Activated T-cell treated with anti-CD3 and anti-CD28 coated beads, Interleukin-2, amount 50 U/mL, for 24 hours (primary cell): ENCODE measurements at regions not wholly inside any gene's neighbourhood (a gene's known extent, or its start where the extent isn't known, plus 50 kb on each side); places are given as distances from the start of the nearest gene placed in this dataset.

Source experiments
- DNase-seq: peaks from one replicate; pipeline ENCODE4 v3.0.0-alpha.2; 2020
- H3K27ac Mint-ChIP-seq: 2 replicates; pipeline ENCODE4 v1.8.0; 2020; ENCODE audit warnings: mild to moderate bottlenecking, mixed read lengths
- H3K27me3 Mint-ChIP-seq: 2 replicates; pipeline ENCODE4 v1.8.0; 2020; ENCODE audit warnings: mixed read lengths
- H3K36me3 Mint-ChIP-seq: 2 replicates; pipeline ENCODE4 v1.8.0; 2020; ENCODE audit warnings: low read depth, mixed read lengths
- H3K4me1 Mint-ChIP-seq: 2 replicates; pipeline ENCODE4 v1.8.0; 2020; ENCODE audit warnings: low read depth, mixed read lengths
- H3K4me3 Mint-ChIP-seq: 2 replicates; pipeline ENCODE4 v1.8.0; 2020; ENCODE audit warnings: mild to moderate bottlenecking, moderate library complexity, mixed read lengths
- H3K9me3 Mint-ChIP-seq: 2 replicates; pipeline ENCODE4 v1.8.0; 2020; ENCODE audit warnings: mixed read lengths

GRCh38 chr1:59146651-59147358, 150.1 kb upstream of the FGGY start:
- Mint-ChIP-seq H3K4me3 (peak overlapping the region; percentile 81), H3K4me1 (peaks cover 29% of the 10 kb centered on the region), H3K36me3 (no peaks in the 10 kb centered on the region), H3K27ac (peak overlapping the region; percentile 86), H3K9me3 (no peaks in the 10 kb centered on the region), H3K27me3 (no peaks in the 10 kb centered on the region)
- peak; percentile 72 for DNase-seq

- peaks cover 19% of the 10 kb centered on the region for H3K4me1 Mint-ChIP-seq
- DNase-seq, result no peak
- no peak overlapping the region for H3K4me3 Mint-ChIP-seq
- no peaks in the 10 kb centered on the region for H3K9me3 Mint-ChIP-seq
- H3K27me3 Mint-ChIP-seq, result no peaks in the 10 kb centered on the region
- no peak overlapping the region for H3K27ac Mint-ChIP-seq
- no peaks in the 10 kb centered on the region for H3K36me3 Mint-ChIP-seq
These were observed 147.5 kb upstream of the FGGY start for GRCh38 chr1:59149435-59149834.

GRCh38 chr1:59150577-59151386, 146.1 kb upstream of the FGGY start:
- no peak overlapping the region for H3K4me3 Mint-ChIP-seq
- H3K27ac Mint-ChIP-seq, result no peak overlapping the region
- no peaks in the 10 kb centered on the region for H3K9me3 Mint-ChIP-seq
- peaks cover 19% of the 10 kb centered on the region for H3K4me1 Mint-ChIP-seq
- no peaks in the 10 kb centered on the region for H3K36me3 Mint-ChIP-seq
- no peak for DNase-seq
- no peaks in the 10 kb centered on the region for H3K27me3 Mint-ChIP-seq

- no peaks in the 10 kb centered on the region for H3K9me3 Mint-ChIP-seq
- H3K27me3 Mint-ChIP-seq, result no peaks in the 10 kb centered on the region
- DNase-seq, result no peak
- no peak overlapping the region for H3K27ac Mint-ChIP-seq
- no peak overlapping the region for H3K4me3 Mint-ChIP-seq
- no peaks in the 10 kb centered on the region for H3K36me3 Mint-ChIP-seq
- H3K4me1 Mint-ChIP-seq, result peaks cover 15% of the 10 kb centered on the region
These were observed 145.5 kb upstream of the FGGY start for GRCh38 chr1:59151387-59151761.

GRCh38 chr1:59151860-59152259, 145.0 kb upstream of the FGGY start:
- Mint-ChIP-seq H3K4me3 (no peak overlapping the region), H3K27me3 (no peaks in the 10 kb centered on the region), H3K36me3 (no peaks in the 10 kb centered on the region), H3K4me1 (peaks cover 13% of the 10 kb centered on the region), H3K27ac (no peak overlapping the region), H3K9me3 (no peaks in the 10 kb centered on the region)
- DNase-seq, result no peak

GRCh38 chr1:59152511-59152910, 144.4 kb upstream of the FGGY start:
- Mint-ChIP-seq H3K4me1 (peaks cover 8% of the 10 kb centered on the region), H3K27me3 (no peaks in the 10 kb centered on the region), H3K9me3 (no peaks in the 10 kb centered on the region), H3K4me3 (no peak overlapping the region), H3K27ac (no peak overlapping the region), H3K36me3 (no peaks in the 10 kb centered on the region)
- DNase-seq, result no peak

- Mint-ChIP-seq H3K4me3 (no peak overlapping the region), H3K27ac (no peak overlapping the region), H3K9me3 (peaks cover 8% of the 10 kb centered on the region), H3K36me3 (no peaks in the 10 kb centered on the region), H3K4me1 (peaks cover 8% of the 10 kb centered on the region), H3K27me3 (no peaks in the 10 kb centered on the region)
- DNase-seq, result no peak
These were observed 142.5 kb upstream of the FGGY start for GRCh38 chr1:59154401-59154800.

- Mint-ChIP-seq H3K9me3 (peaks cover 8% of the 10 kb centered on the region), H3K4me1 (peaks cover 8% of the 10 kb centered on the region), H3K27ac (no peak overlapping the region), H3K36me3 (no peaks in the 10 kb centered on the region), H3K27me3 (no peaks in the 10 kb centered on the region), H3K4me3 (no peak overlapping the region)
- no peak for DNase-seq
These were observed 141.5 kb upstream of the FGGY start for GRCh38 chr1:59155351-59155750.

GRCh38 chr1:59156051-59156450, 140.8 kb upstream of the FGGY start:
- DNase-seq, result no peak
- no peaks in the 10 kb centered on the region for H3K27me3 Mint-ChIP-seq
- H3K27ac Mint-ChIP-seq, result no peak overlapping the region
- no peaks in the 10 kb centered on the region for H3K36me3 Mint-ChIP-seq
- peaks cover under 1% of the 10 kb centered on the region for H3K4me1 Mint-ChIP-seq
- H3K4me3 Mint-ChIP-seq, result no peak overlapping the region
- peaks cover 8% of the 10 kb centered on the region for H3K9me3 Mint-ChIP-seq

GRCh38 chr1:59156526-59157199, 140.2 kb upstream of the FGGY start:
- peaks cover 8% of the 10 kb centered on the region for H3K9me3 Mint-ChIP-seq

GRCh38 chr1:59158321-59158720, 138.6 kb upstream of the FGGY start:
- no peaks in the 10 kb centered on the region for H3K27me3 Mint-ChIP-seq
- H3K4me1 Mint-ChIP-seq, result no peaks in the 10 kb centered on the region
- no peak overlapping the region for H3K27ac Mint-ChIP-seq

More at GRCh38 chr1:59156526-59157199, 140.2 kb upstream of the FGGY start:
- H3K27ac Mint-ChIP-seq, result no peak overlapping the region
- DNase-seq, result no peak
- no peaks in the 10 kb centered on the region for H3K36me3 Mint-ChIP-seq
- no peak overlapping the region for H3K4me3 Mint-ChIP-seq
- H3K27me3 Mint-ChIP-seq, result no peaks in the 10 kb centered on the region
- no peaks in the 10 kb centered on the region for H3K4me1 Mint-ChIP-seq

GRCh38 chr1:59159557-59160203, 137.2 kb upstream of the FGGY start:
- no peaks in the 10 kb centered on the region for H3K4me1 Mint-ChIP-seq
- no peak overlapping the region for H3K27ac Mint-ChIP-seq
- DNase-seq, result no peak
- H3K36me3 Mint-ChIP-seq, result no peaks in the 10 kb centered on the region
- no peak overlapping the region for H3K4me3 Mint-ChIP-seq
- H3K27me3 Mint-ChIP-seq, result peaks cover 6% of the 10 kb centered on the region
- H3K9me3 Mint-ChIP-seq, result peaks cover 8% of the 10 kb centered on the region

More at GRCh38 chr1:59158321-59158720, 138.6 kb upstream of the FGGY start:
- Mint-ChIP-seq H3K4me3 (no peak overlapping the region), H3K9me3 (peaks cover 8% of the 10 kb centered on the region), H3K36me3 (no peaks in the 10 kb centered on the region)
- no peak for DNase-seq

GRCh38 chr1:59161136-59161535, 135.8 kb upstream of the FGGY start:
- Mint-ChIP-seq H3K27ac (no peak overlapping the region), H3K27me3 (peaks cover 15% of the 10 kb centered on the region), H3K4me1 (no peaks in the 10 kb centered on the region), H3K4me3 (no peak overlapping the region), H3K9me3 (peaks cover 8% of the 10 kb centered on the region), H3K36me3 (no peaks in the 10 kb centered on the region)
- no peak for DNase-seq

- Mint-ChIP-seq H3K36me3 (no peaks in the 10 kb centered on the region), H3K4me1 (no peaks in the 10 kb centered on the region), H3K4me3 (no peak overlapping the region), H3K27me3 (peaks cover 25% of the 10 kb centered on the region), H3K9me3 (peaks cover 8% of the 10 kb centered on the region), H3K27ac (no peak overlapping the region)
- DNase-seq, result no peak
These were observed 134.2 kb upstream of the FGGY start for GRCh38 chr1:59162665-59163064.
